CD8-positive, alpha-beta memory T cell (primary cell): ENCODE measurements at regions not wholly inside any gene's neighbourhood (a gene's known extent, or its start where the extent isn't known, plus 50 kb on each side); places are given as distances from the start of the nearest gene placed in this dataset.

ENCODE experiments used
- CTCF ChIA-PET: fragments of 350-600 bp; sonication (Branson Sonifier 250); formaldehyde crosslinking; loops from one replicate; lab custom pipeline; 2021; ENCODE audit warnings: antibody characterized with exemption; lab: Charles Lee
- POLR2A ChIA-PET: fragments of 350-600 bp; sonication (Branson Sonifier 250); formaldehyde crosslinking; loops from one replicate; lab custom pipeline; 2021; ENCODE audit warnings: antibody characterized with exemption; lab: Charles Lee
- DNase-seq, 5 donors: peaks; one replicate each; pipeline versions ENCODE4 v3.0.0 to v3.0.0-alpha.2; 2020 to 2022; ENCODE audit warnings: mixed read lengths in 1 of 5
- H3K27ac ChIP-seq: one replicate; pipeline ENCODE4 v1.7.0; 2013; ENCODE audit warnings: low read depth, mild to moderate bottlenecking, low read length, moderate library complexity
- H3K27me3 ChIP-seq: 2 replicates; pipeline ENCODE4 v1.7.0; 2013; ENCODE audit warnings: low read length, mild to moderate bottlenecking; ENCODE audit not compliant: insufficient read depth, poor library complexity, severe bottlenecking
- H3K36me3 ChIP-seq: 2 replicates; pipeline ENCODE4 v1.7.0; 2013; ENCODE audit warnings: mild to moderate bottlenecking, low read length, moderate library complexity; ENCODE audit not compliant: insufficient read depth
- H3K4me1 ChIP-seq: 2 replicates; pipeline ENCODE4 v1.7.0; 2013; ENCODE audit warnings: mild to moderate bottlenecking, low read length, moderate library complexity; ENCODE audit not compliant: insufficient read depth
- H3K4me3 ChIP-seq: 2 replicates; pipeline ENCODE4 v1.7.0; 2013; ENCODE audit warnings: mild to moderate bottlenecking, low read length
- H3K9me3 ChIP-seq: 2 replicates; pipeline ENCODE4 v1.7.0; 2013; ENCODE audit warnings: mild to moderate bottlenecking, low read length
- H3K27ac Mint-ChIP-seq, 8 donors: one replicate each; pipeline ENCODE4 v1.8.0; 2020 to 2021; ENCODE audit warnings: mixed read lengths in 8 of 8, mild to moderate bottlenecking in 6 of 8, inconsistent platforms in 3 of 8, moderate library complexity in 3 of 8
- H3K27me3 Mint-ChIP-seq, 2 donors: one replicate each; pipeline ENCODE4 v1.8.0; 2020 to 2021; ENCODE audit warnings: mixed read lengths in 2 of 2, mild to moderate bottlenecking in 1 of 2, moderate library complexity in 1 of 2
- H3K36me3 Mint-ChIP-seq, 3 donors: one replicate each; pipeline ENCODE4 v1.8.0; 2020 to 2021; ENCODE audit warnings: mixed read lengths in 3 of 3, inconsistent platforms in 1 of 3, mild to moderate bottlenecking in 1 of 3
- H3K4me1 Mint-ChIP-seq, 3 donors: one replicate each; pipeline ENCODE4 v1.8.0; 2020 to 2021; ENCODE audit warnings: mixed read lengths in 3 of 3, inconsistent platforms in 1 of 3, mild to moderate bottlenecking in 1 of 3
- H3K4me3 Mint-ChIP-seq, 7 donors: one replicate each; pipeline ENCODE4 v1.8.0; 2020 to 2021; ENCODE audit warnings: mixed read lengths in 7 of 7, mild to moderate bottlenecking in 6 of 7, moderate library complexity in 4 of 7, inconsistent platforms in 2 of 7
- H3K9me3 Mint-ChIP-seq, 5 donors: one replicate each; pipeline ENCODE4 v1.8.0; 2020 to 2022; ENCODE audit warnings: mixed read lengths in 5 of 5, mild to moderate bottlenecking in 3 of 5, moderate library complexity in 2 of 5, inconsistent platforms in 1 of 5

- Mint-ChIP-seq H3K4me1 (no peaks in the 10 kb centered on the region), H3K27me3 (no peaks in the 10 kb centered on the region), H3K9me3 (peaks cover 8 to 46% (median 12%) of the 10 kb centered on the region in 5 donors), H3K36me3 (no peaks in the 10 kb centered on the region), H3K4me3 (no peak overlapping the region), H3K27ac (no peak overlapping the region)
- no peaks in the 10 kb centered on the region for H3K9me3 ChIP-seq
- no peak overlapping the region for H3K4me3 ChIP-seq
- ChIA-PET CTCF (no interaction called here), POLR2A (no interaction called here)
- no peak overlapping the region for H3K27ac ChIP-seq
- no peaks in the 10 kb centered on the region for H3K36me3 ChIP-seq
- no peak for DNase-seq
- H3K4me1 ChIP-seq: no peaks in the 10 kb centered on the region
- no peaks in the 10 kb centered on the region for H3K27me3 ChIP-seq
Measured at GRCh38 chr3:83150896-83151295, 1389.5 kb upstream of the GBE1 start.

GRCh38 chr3:83140983-83141382, 1379.5 kb upstream of the GBE1 start:
- Histone ChIP-seq H3K4me3 (no peak overlapping the region), H3K4me1 (no peaks in the 10 kb centered on the region), H3K27me3 (no peaks in the 10 kb centered on the region), H3K36me3 (no peaks in the 10 kb centered on the region), H3K9me3 (no peaks in the 10 kb centered on the region), H3K27ac (no peak overlapping the region)
- ChIA-PET CTCF (no interaction called here), POLR2A (no interaction called here)
- Mint-ChIP-seq H3K36me3 (no peaks in the 10 kb centered on the region), H3K9me3 (peaks cover 0 to 47% (median 7%) of the 10 kb centered on the region in 5 donors), H3K27me3 (no peaks in the 10 kb centered on the region), H3K27ac (no peak overlapping the region), H3K4me3 (no peak overlapping the region), H3K4me1 (no peaks in the 10 kb centered on the region)
- no peak for DNase-seq

- H3K9me3 Mint-ChIP-seq: peaks cover 0 to 21% (median 11%) of the 10 kb centered on the region in 5 donors
- H3K4me1 Mint-ChIP-seq: no peaks in the 10 kb centered on the region
- Histone ChIP-seq H3K27ac (no peak overlapping the region), H3K4me1 (no peaks in the 10 kb centered on the region), H3K9me3 (no peaks in the 10 kb centered on the region), H3K27me3 (no peaks in the 10 kb centered on the region), H3K4me3 (no peak overlapping the region), H3K36me3 (no peaks in the 10 kb centered on the region)
- no peak overlapping the region for H3K4me3 Mint-ChIP-seq
- ChIA-PET CTCF (no interaction called here), POLR2A (no interaction called here)
- no peak overlapping the region for H3K27ac Mint-ChIP-seq
- peaks cover 0 to 1% (median 0%) of the 10 kb centered on the region in 3 donors for H3K36me3 Mint-ChIP-seq
- DNase-seq: no peak
- no peaks in the 10 kb centered on the region for H3K27me3 Mint-ChIP-seq
Measured at GRCh38 chr3:83131236-83131635, 1369.8 kb upstream of the GBE1 start.

- Histone ChIP-seq H3K4me3 (no peak overlapping the region), H3K27ac (no peak overlapping the region), H3K36me3 (no peaks in the 10 kb centered on the region), H3K4me1 (no peaks in the 10 kb centered on the region), H3K9me3 (no peaks in the 10 kb centered on the region), H3K27me3 (no peaks in the 10 kb centered on the region)
- H3K9me3 Mint-ChIP-seq: peaks cover 0 to 24% (median 6%) of the 10 kb centered on the region in 5 donors
- ChIA-PET CTCF (no interaction called here), POLR2A (no interaction called here)
- no peak overlapping the region for H3K27ac Mint-ChIP-seq
- no peak for DNase-seq
- H3K4me3 Mint-ChIP-seq: no peak overlapping the region
- H3K4me1 Mint-ChIP-seq: no peaks in the 10 kb centered on the region
- no peaks in the 10 kb centered on the region for H3K27me3 Mint-ChIP-seq
- H3K36me3 Mint-ChIP-seq: peaks cover 0 to 1% (median 0%) of the 10 kb centered on the region in 3 donors
Measured at GRCh38 chr3:83122774-83123350, 1361.4 kb upstream of the GBE1 start.

- Histone ChIP-seq H3K36me3 (no peaks in the 10 kb centered on the region), H3K4me3 (no peak overlapping the region), H3K4me1 (no peaks in the 10 kb centered on the region), H3K27ac (no peak overlapping the region), H3K27me3 (no peaks in the 10 kb centered on the region), H3K9me3 (no peaks in the 10 kb centered on the region)
- H3K9me3 Mint-ChIP-seq: peaks cover 0 to 35% (median 7%) of the 10 kb centered on the region in 5 donors
- H3K27me3 Mint-ChIP-seq: no peaks in the 10 kb centered on the region
- DNase-seq: no peak
- no peak overlapping the region for H3K27ac Mint-ChIP-seq
- H3K4me3 Mint-ChIP-seq: no peak overlapping the region
- ChIA-PET POLR2A (no interaction called here), CTCF (no interaction called here)
- no peaks in the 10 kb centered on the region for H3K4me1 Mint-ChIP-seq
- no peaks in the 10 kb centered on the region for H3K36me3 Mint-ChIP-seq
Measured at GRCh38 chr3:83093222-83093572, 1331.8 kb upstream of the GBE1 start.

GRCh38 chr3:83092521-83093221, 1331.2 kb upstream of the GBE1 start:
- ChIA-PET POLR2A (no interaction called here), CTCF (no interaction called here)
- Mint-ChIP-seq H3K4me1 (no peaks in the 10 kb centered on the region), H3K4me3 (no peak overlapping the region), H3K27me3 (no peaks in the 10 kb centered on the region), H3K27ac (no peak overlapping the region), H3K9me3 (peaks cover 0 to 30% (median 7%) of the 10 kb centered on the region in 5 donors), H3K36me3 (no peaks in the 10 kb centered on the region)
- H3K4me3 ChIP-seq: no peak overlapping the region
- no peaks in the 10 kb centered on the region for H3K27me3 ChIP-seq
- DNase-seq: no peak
- H3K4me1 ChIP-seq: no peaks in the 10 kb centered on the region
- H3K27ac ChIP-seq: no peak overlapping the region
- no peaks in the 10 kb centered on the region for H3K9me3 ChIP-seq
- no peaks in the 10 kb centered on the region for H3K36me3 ChIP-seq

GRCh38 chr3:83076041-83076440, 1314.6 kb upstream of the GBE1 start:
- Mint-ChIP-seq H3K36me3 (no peaks in the 10 kb centered on the region), H3K27me3 (no peaks in the 10 kb centered on the region), H3K27ac (no peak overlapping the region), H3K9me3 (peaks cover 7 to 34% (median 11%) of the 10 kb centered on the region in 5 donors), H3K4me1 (no peaks in the 10 kb centered on the region), H3K4me3 (no peak overlapping the region)
- ChIA-PET POLR2A (no interaction called here), CTCF (no interaction called here)
- Histone ChIP-seq H3K27me3 (no peaks in the 10 kb centered on the region), H3K4me1 (no peaks in the 10 kb centered on the region), H3K4me3 (no peak overlapping the region), H3K27ac (no peak overlapping the region), H3K36me3 (no peaks in the 10 kb centered on the region), H3K9me3 (no peaks in the 10 kb centered on the region)
- no peak for DNase-seq

GRCh38 chr3:83074485-83074884, 1313.0 kb upstream of the GBE1 start:
- no peaks in the 10 kb centered on the region for H3K9me3 ChIP-seq
- POLR2A ChIA-PET: no interaction called here
- no peaks in the 10 kb centered on the region for H3K4me1 Mint-ChIP-seq
- no peaks in the 10 kb centered on the region for H3K36me3 ChIP-seq
- no peaks in the 10 kb centered on the region for H3K4me1 ChIP-seq
- no peaks in the 10 kb centered on the region for H3K36me3 Mint-ChIP-seq
- no peaks in the 10 kb centered on the region for H3K27me3 ChIP-seq
- no peak overlapping the region for H3K27ac ChIP-seq
- H3K9me3 Mint-ChIP-seq: peaks cover 7 to 28% (median 11%) of the 10 kb centered on the region in 5 donors
- H3K4me3 Mint-ChIP-seq: no peak overlapping the region
- no peaks in the 10 kb centered on the region for H3K27me3 Mint-ChIP-seq
- CTCF ChIA-PET: no interaction called here
- no peak overlapping the region for H3K27ac Mint-ChIP-seq
- DNase-seq: no peak
- no peak overlapping the region for H3K4me3 ChIP-seq
